ENCODE measurements at regions not wholly inside any gene's neighbourhood (a gene's known extent, or its start where the extent isn't known, plus 50 kb on each side); places are given as distances from the start of the nearest gene placed in this dataset.

DNA sequence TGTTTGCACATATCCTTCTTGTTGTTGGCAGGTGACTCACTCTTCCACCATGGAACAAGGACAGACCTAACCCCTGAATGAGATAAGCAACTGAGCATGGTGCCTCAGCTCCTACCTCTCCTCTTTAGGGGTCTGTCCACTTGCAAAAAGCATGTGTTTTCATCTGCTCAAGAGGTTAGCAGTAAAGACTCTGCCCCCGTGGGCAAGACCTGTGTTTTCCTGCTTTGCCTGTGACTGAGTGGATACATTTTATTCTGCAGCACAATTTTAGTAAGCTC is 111.0 kb upstream of the LIFR start:
- TF ChIP-seq, protein P1, sequence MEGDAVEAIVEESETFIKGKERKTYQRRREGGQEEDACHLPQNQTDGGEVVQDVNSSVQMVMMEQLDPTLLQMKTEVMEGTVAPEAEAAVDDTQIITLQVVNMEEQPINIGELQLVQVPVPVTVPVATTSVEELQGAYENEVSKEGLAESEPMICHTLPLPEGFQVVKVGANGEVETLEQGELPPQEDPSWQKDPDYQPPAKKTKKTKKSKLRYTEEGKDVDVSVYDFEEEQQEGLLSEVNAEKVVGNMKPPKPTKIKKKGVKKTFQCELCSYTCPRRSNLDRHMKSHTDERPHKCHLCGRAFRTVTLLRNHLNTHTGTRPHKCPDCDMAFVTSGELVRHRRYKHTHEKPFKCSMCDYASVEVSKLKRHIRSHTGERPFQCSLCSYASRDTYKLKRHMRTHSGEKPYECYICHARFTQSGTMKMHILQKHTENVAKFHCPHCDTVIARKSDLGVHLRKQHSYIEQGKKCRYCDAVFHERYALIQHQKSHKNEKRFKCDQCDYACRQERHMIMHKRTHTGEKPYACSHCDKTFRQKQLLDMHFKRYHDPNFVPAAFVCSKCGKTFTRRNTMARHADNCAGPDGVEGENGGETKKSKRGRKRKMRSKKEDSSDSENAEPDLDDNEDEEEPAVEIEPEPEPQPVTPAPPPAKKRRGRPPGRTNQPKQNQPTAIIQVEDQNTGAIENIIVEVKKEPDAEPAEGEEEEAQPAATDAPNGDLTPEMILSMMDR (IDR thresholded peaks at IDR 0.05): no peak
- TF ChIP-seq POLR2A (IDR thresholded peaks at IDR 0.05): no peak

All from right lobe of liver (tissue), 4 donors.